ENCODE measurements at regions not wholly inside any gene's neighbourhood (a gene's known extent, or its start where the extent isn't known, plus 50 kb on each side); places are given as distances from the start of the nearest gene placed in this dataset.

- Histone ChIP-seq H3K4me1 (ENCODE audit: insufficient read depth, low read length) (peaks cover 30% of the 10 kb centered on the region), H3K36me3 (replicated peaks in 1 of 2; ENCODE audit: control insufficient read depth in 1 of 2, insufficient read depth in 2 of 2, low read length in 2 of 2) (no peaks in the 10 kb centered on the region), H3K9me3 (ENCODE audit: low read length) (no peaks in the 10 kb centered on the region), H3K9ac (ENCODE audit: insufficient read depth, low read depth, low read length) (no peak overlapping the region), H3K27me3 (ENCODE audit: control insufficient read depth in 1 of 2, insufficient read depth in 2 of 2, low read length in 2 of 2) (no peaks in the 10 kb centered on the region), H3K27ac (ENCODE audit: extremely low read length, insufficient read depth, low read length) (no peak overlapping the region), H3K4me2 (ENCODE audit: low read depth, low read length) (no peak overlapping the region), H4K20me1 (ENCODE audit: insufficient read depth, low read length) (no peaks in the 10 kb centered on the region; the same call in 1 of the 2 replicates), H3K4me3 (replicated peaks in 1 of 3; ENCODE audit: insufficient read depth in 1 of 3, low read depth in 2 of 3, low read length in 3 of 3) (no peak overlapping the region), H3K79me2 (ENCODE audit: insufficient read depth, low read length) (no peaks in the 10 kb centered on the region), H2AFZ (ENCODE audit: low read length) (no peak overlapping the region)
- in situ Hi-C loops (cut with HindIII; ENCODE audit: extremely low pct_ligation_motif_present, low pct_unique_long_range_greater_than_20kb) (no loop called here), intact Hi-C loops (cut with micrococcal nuclease; ENCODE audit: unreplicated experiment) (no loop called here)
- no TSS peak for BruUV-seq (replicated peaks)
- 85% methylated on average over 17 of the region's 17 CpGs for WGBS (ENCODE audit: low lambda C conversion rate)
- POLR2A ChIA-PET = no interaction called here
- ATAC-seq (no peak), FAIRE-seq (no peak), DNase-seq (ENCODE audit: low spot score) (no peak)
- TF ChIP-seq E2F2 (CRISPR knock-in tag; IDR thresholded peaks at IDR 0.05; ENCODE audit: borderline replicate concordance) = no peak
- CTCF ChIA-PET (ENCODE audit: low intra/inter-chr PET ratio, low total read pairs) = no interaction called here
Measured at GRCh38 chr16:85356157-85356556, 243.9 kb upstream of the CIBAR2 start.

- Histone ChIP-seq H3K4me1 (ENCODE audit: insufficient read depth, low read length) (peaks cover 41% of the 10 kb centered on the region), H3K9ac (ENCODE audit: insufficient read depth, low read depth, low read length) (no peak overlapping the region), H3K36me3 (replicated peaks in 1 of 2; ENCODE audit: control insufficient read depth in 1 of 2, insufficient read depth in 2 of 2, low read length in 2 of 2) (no peaks in the 10 kb centered on the region), H3K4me2 (ENCODE audit: low read depth, low read length) (no peak overlapping the region), H3K27ac (ENCODE audit: extremely low read length, insufficient read depth, low read length) (no peak overlapping the region), H4K20me1 (ENCODE audit: insufficient read depth, low read length) (no peaks in the 10 kb centered on the region), H3K9me3 (ENCODE audit: low read length) (no peaks in the 10 kb centered on the region), H3K27me3 (ENCODE audit: control insufficient read depth in 1 of 2, insufficient read depth in 2 of 2, low read length in 2 of 2) (no peaks in the 10 kb centered on the region), H3K4me3 (replicated peaks in 1 of 3; ENCODE audit: insufficient read depth in 1 of 3, low read depth in 2 of 3, low read length in 3 of 3) (no peak overlapping the region), H3K79me2 (ENCODE audit: insufficient read depth, low read length) (no peaks in the 10 kb centered on the region), H2AFZ (ENCODE audit: low read length) (no peak overlapping the region)
- ATAC-seq = no peak
- POLR2A ChIA-PET = no interaction called here
- DNase-seq (ENCODE audit: low spot score) = no peak
- no peak for FAIRE-seq
- TF ChIP-seq SUZ12 (IDR thresholded peaks at IDR 0.05; ENCODE audit: low read depth, low read length) (no peak), GFI1 (CRISPR knock-in tag; IDR thresholded peaks at IDR 0.05; ENCODE audit: borderline replicate concordance) (no peak), ZNF784 (CRISPR knock-in tag; IDR thresholded peaks at IDR 0.05; ENCODE audit: borderline replicate concordance) (no peak), GATA4 (IDR thresholded peaks at IDR 0.05; ENCODE audit: borderline replicate concordance, low read depth) (no peak), YY1 (IDR thresholded peaks at IDR 0.05; ENCODE audit: insufficient read depth, insufficient replicate concordance, low read depth, low read length) (no peak), CENPX (CRISPR knock-in tag; IDR thresholded peaks at IDR 0.05) (no peak), TGIF2 (CRISPR knock-in tag; IDR thresholded peaks at IDR 0.05) (no peak)
- CTCF ChIA-PET (ENCODE audit: low intra/inter-chr PET ratio, low total read pairs) = no interaction called here
- in situ Hi-C loops (cut with HindIII; ENCODE audit: extremely low pct_ligation_motif_present, low pct_unique_long_range_greater_than_20kb) (no loop called here), intact Hi-C loops (cut with micrococcal nuclease; ENCODE audit: unreplicated experiment) (no loop called here)
- WGBS (ENCODE audit: low lambda C conversion rate) = 91% methylated on average over 9 of the region's 12 CpGs
- BruUV-seq (replicated peaks) = no TSS peak
Measured at GRCh38 chr16:85357323-85357722, 245.1 kb upstream of the CIBAR2 start.
